OCI-LY1 (cell line): ENCODE measurements at regions not wholly inside any gene's neighbourhood (a gene's known extent, or its start where the extent isn't known, plus 50 kb on each side); places are given as distances from the start of the nearest gene placed in this dataset.

Experiments
- H2AFZ ChIP-seq: fragments of 200-600 bp; sonication (generic), shearing (Covaris generic); 2 replicates; pipeline ENCODE4 v1.6.0; 2014; ENCODE audit warnings: antibody characterized with exemption, mild to moderate bottlenecking, low read length
- H3F3A ChIP-seq: fragments of 200-600 bp; sonication (generic), shearing (Covaris generic); 2 replicates; pipeline ENCODE4 v1.6.0; 2014; ENCODE audit warnings: mild to moderate bottlenecking, antibody characterized with exemption, low read length, moderate library complexity; ENCODE audit not compliant: insufficient read depth
- H3K27ac ChIP-seq: fragments of 200-600 bp; sonication (generic); 2 replicates; pipeline ENCODE4 v1.5.1; 2014; ENCODE audit warnings: low read length, mixed run types, mild to moderate bottlenecking, low read depth; ENCODE audit not compliant: poor library complexity, severe bottlenecking
- H3K27me3 ChIP-seq: fragments of 200-600 bp; sonication (generic); 2 replicates; pipeline ENCODE4 v1.6.0; 2014; ENCODE audit warnings: antibody characterized with exemption, mild to moderate bottlenecking, low read length, moderate library complexity; ENCODE audit not compliant: insufficient read depth
- H3K36me3 ChIP-seq: fragments of 200-600 bp; sonication (generic); 2 replicates; pipeline ENCODE4 v1.6.1; 2014; ENCODE audit warnings: mild to moderate bottlenecking, antibody characterized with exemption, low read length, moderate library complexity, mixed read lengths; ENCODE audit not compliant: insufficient read depth
- H3K4me1 ChIP-seq: fragments of 200-600 bp; sonication (generic); 2 replicates; pipeline ENCODE4 v1.5.1; 2014; ENCODE audit warnings: mild to moderate bottlenecking, low read length, moderate library complexity; ENCODE audit not compliant: insufficient read depth, severe bottlenecking
- H3K4me2 ChIP-seq: fragments of 200-600 bp; sonication (generic), shearing (Covaris generic); 2 replicates; pipeline ENCODE4 v1.6.1; 2014; ENCODE audit warnings: low read length
- H3K4me3 ChIP-seq: fragments of 200-600 bp; sonication (generic); 2 replicates; pipeline ENCODE4 v1.5.1; 2014; ENCODE audit warnings: low read length, low read depth, mild to moderate bottlenecking, mixed read lengths; ENCODE audit not compliant: poor library complexity, severe bottlenecking
- H3K79me2 ChIP-seq: fragments of 200-600 bp; shearing (Covaris generic); 2 replicates; pipeline ENCODE4 v1.6.1; 2016; ENCODE audit warnings: mixed run types, low read length, mixed read lengths; ENCODE audit not compliant: insufficient read depth
- H3K9ac ChIP-seq: fragments of 200-600 bp; sonication (generic), shearing (Covaris generic); 2 replicates; pipeline ENCODE4 v1.6.1; 2014; ENCODE audit warnings: mild to moderate bottlenecking, low read length, mixed read lengths
- H3K9me2 ChIP-seq: fragments of 200-600 bp; sonication (generic), shearing (Covaris generic); 2 replicates; pipeline ENCODE4 v1.6.1; 2014; ENCODE audit warnings: low read depth, mild to moderate bottlenecking, low read length, mixed read lengths
- H3K9me3 ChIP-seq: fragments of 200-600 bp; shearing (Covaris generic); 2 replicates; pipeline ENCODE4 v1.6.1; 2014; ENCODE audit warnings: low read length, mixed read lengths
- H4K20me1 ChIP-seq: fragments of 200-600 bp; sonication (generic), shearing (Covaris generic); 2 replicates; pipeline ENCODE4 v1.6.0; 2016; ENCODE audit warnings: mild to moderate bottlenecking, low read length; ENCODE audit not compliant: insufficient read depth
- EZH2 ChIP-seq: fragments of 200-600 bp; sonication (generic), shearing (Covaris generic); IDR thresholded peaks from 2 replicates; pipeline ENCODE4 v1.8.0; 2017; ENCODE audit warnings: borderline replicate concordance, mixed run types, mild to moderate bottlenecking, antibody characterized with exemption, low read length, moderate library complexity, mixed read lengths
- TF ChIP-seq, protein P1 (sequence below): fragments of 200-600 bp; sonication (generic), shearing (Covaris generic); IDR thresholded peaks from 2 replicates; pipeline ENCODE4 v1.5.1; 2017; ENCODE audit warnings: mild to moderate bottlenecking, antibody characterized with exemption, low read length, moderate library complexity, mixed read lengths

DNA sequence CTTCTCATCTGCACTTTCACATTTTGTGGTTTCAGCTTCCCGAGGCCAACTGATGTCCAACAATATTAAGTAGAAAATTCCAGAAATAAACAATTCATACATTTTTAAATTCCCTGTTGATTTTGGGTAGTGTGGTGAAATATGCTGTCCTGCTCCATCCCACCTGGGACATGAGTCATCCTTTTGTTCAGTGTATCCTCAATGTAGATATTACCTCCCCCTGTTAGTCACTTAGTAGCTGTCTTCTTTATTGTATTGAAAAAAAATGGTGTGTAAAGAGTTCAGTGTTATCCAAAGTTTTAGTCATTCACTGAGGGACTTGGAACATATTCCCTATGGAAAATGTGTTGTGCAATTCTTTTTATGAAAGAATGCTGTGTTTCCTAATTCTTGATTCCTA lies 348.1 kb downstream of the SOCS6 start:
- no peak overlapping the region for H3K4me2 ChIP-seq
- H3K27me3 ChIP-seq, result no peaks in the 10 kb centered on the region
- no peaks in the 10 kb centered on the region for H3K36me3 ChIP-seq
- no peaks in the 10 kb centered on the region for H4K20me1 ChIP-seq
- H3K9ac ChIP-seq, result no peak overlapping the region
- no peak overlapping the region for H3K27ac ChIP-seq
- H3K9me2 ChIP-seq, result no peaks in the 10 kb centered on the region
- no peak overlapping the region for H3K4me3 ChIP-seq
- no peak overlapping the region for H2AFZ ChIP-seq
- no peaks in the 10 kb centered on the region for H3K9me3 ChIP-seq
- TF ChIP-seq, protein P1, sequence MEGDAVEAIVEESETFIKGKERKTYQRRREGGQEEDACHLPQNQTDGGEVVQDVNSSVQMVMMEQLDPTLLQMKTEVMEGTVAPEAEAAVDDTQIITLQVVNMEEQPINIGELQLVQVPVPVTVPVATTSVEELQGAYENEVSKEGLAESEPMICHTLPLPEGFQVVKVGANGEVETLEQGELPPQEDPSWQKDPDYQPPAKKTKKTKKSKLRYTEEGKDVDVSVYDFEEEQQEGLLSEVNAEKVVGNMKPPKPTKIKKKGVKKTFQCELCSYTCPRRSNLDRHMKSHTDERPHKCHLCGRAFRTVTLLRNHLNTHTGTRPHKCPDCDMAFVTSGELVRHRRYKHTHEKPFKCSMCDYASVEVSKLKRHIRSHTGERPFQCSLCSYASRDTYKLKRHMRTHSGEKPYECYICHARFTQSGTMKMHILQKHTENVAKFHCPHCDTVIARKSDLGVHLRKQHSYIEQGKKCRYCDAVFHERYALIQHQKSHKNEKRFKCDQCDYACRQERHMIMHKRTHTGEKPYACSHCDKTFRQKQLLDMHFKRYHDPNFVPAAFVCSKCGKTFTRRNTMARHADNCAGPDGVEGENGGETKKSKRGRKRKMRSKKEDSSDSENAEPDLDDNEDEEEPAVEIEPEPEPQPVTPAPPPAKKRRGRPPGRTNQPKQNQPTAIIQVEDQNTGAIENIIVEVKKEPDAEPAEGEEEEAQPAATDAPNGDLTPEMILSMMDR, result no peak
- TF ChIP-seq EZH2, result no peak
- 0 out of 2 replicates have a peak, but pooled peaks cover 6% of the 10 kb centered on the region for H3F3A ChIP-seq
- H3K4me1 ChIP-seq, result peaks cover 60% of the 10 kb centered on the region
- H3K79me2 ChIP-seq, result no peaks in the 10 kb centered on the region

DNA sequence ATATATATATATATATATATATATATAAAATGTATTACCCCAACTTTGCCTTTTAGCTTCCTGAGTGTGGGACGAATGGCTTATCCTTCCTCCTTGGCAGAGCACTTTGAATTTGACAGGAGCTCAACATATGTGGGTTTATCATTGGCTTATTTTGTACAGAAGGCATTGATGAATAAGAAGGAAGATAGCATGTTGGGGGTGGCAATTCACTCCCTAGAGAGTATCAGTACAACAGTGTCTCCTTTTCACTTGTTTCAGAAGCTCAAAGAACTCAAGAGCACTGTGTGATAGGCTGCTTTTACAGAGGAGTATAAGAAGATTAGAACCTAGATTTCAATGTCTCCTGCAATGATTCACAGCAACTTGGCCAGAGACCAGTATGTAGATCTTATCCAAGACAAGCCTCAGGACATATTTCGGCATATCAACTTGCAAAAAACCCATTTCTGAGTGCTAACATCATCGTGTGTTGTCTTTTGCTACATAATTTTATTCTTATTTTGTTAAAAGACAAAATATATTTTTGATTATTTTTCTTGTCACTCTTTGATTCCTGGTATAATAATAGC lies 345.8 kb downstream of the SOCS6 start:
- Histone ChIP-seq H3K4me2 (no peak overlapping the region), H3K79me2 (no peaks in the 10 kb centered on the region), H3K9ac (peak overlapping the region; percentile 38; the same call in 1 of the 2 replicates), H3K27me3 (no peaks in the 10 kb centered on the region), H3K9me3 (no peaks in the 10 kb centered on the region), H3K27ac (peak overlapping the region; percentile 81), H3K36me3 (no peaks in the 10 kb centered on the region; the same call in 1 of the 2 replicates), H3K4me1 (peaks cover 51% of the 10 kb centered on the region), H2AFZ (peak overlapping the region; percentile 71; the same call in 1 of the 2 replicates), H3K9me2 (no peaks in the 10 kb centered on the region), H4K20me1 (no peaks in the 10 kb centered on the region), H3K4me3 (no peak overlapping the region), H3F3A (no peaks in the 10 kb centered on the region)
- no peak for TF ChIP-seq EZH2
- TF ChIP-seq, protein P1, result no peak

DNA sequence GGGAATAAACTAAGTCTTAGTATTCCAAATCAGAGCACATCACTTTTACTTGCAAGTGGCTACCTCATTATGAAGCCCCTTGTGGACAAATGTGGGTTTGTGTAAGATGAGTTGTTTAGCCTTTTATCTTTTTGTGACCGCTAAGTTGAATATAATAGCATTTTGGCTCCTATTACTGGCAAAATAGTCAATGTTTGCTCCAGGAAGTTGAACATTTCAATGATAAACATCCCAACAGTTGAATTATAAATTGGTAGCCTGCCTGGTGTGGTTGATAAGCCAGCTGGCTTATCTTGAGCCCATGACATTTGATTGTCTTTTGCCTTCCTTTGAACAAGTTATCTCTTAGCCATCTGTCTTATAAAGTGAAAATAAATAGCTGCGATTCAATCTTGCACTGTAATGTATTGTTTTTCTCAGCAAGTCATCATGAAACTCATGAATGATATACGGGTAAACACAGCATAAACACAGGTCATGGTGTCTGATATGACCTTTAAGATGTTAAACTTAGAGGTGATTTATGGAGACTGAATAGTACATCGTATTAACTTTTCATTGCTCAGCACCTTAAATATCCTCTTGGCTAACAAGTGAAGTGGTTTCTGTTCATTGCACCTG lies 338.4 kb downstream of the SOCS6 start:
- Histone ChIP-seq H3F3A (no peaks in the 10 kb centered on the region), H3K79me2 (no peaks in the 10 kb centered on the region), H3K4me3 (no peak overlapping the region), H3K27ac (no peak overlapping the region), H3K36me3 (no peaks in the 10 kb centered on the region; the same call in 1 of the 2 replicates), H2AFZ (no peak overlapping the region), H3K4me1 (peaks cover 41% of the 10 kb centered on the region), H4K20me1 (no peaks in the 10 kb centered on the region), H3K9me3 (no peaks in the 10 kb centered on the region), H3K9ac (no peak overlapping the region), H3K9me2 (no peaks in the 10 kb centered on the region), H3K27me3 (no peaks in the 10 kb centered on the region), H3K4me2 (no peak overlapping the region)
- TF ChIP-seq, protein P1, result peak; percentile 31; the same call in 1 of the 2 replicates
- TF ChIP-seq EZH2, result no peak
